H9 (cell line): ENCODE measurements at regions not wholly inside any gene's neighbourhood (a gene's known extent, or its start where the extent isn't known, plus 50 kb on each side); places are given as distances from the start of the nearest gene placed in this dataset.

Source experiments
- DNase-seq: peaks from one replicate; pipeline ENCODE4 v3.0.0-alpha.2; 2017
- H2AFZ ChIP-seq: one replicate; pipeline ENCODE4 v1.6.1; 2013; ENCODE audit warnings: mild to moderate bottlenecking, low read length, control low read depth, moderate library complexity
- H2AK5ac ChIP-seq: 2 replicates; pipeline ENCODE4 v1.6.1; 2013; ENCODE audit warnings: low read length, control low read depth, mixed read lengths; ENCODE audit not compliant: insufficient read length
- H2BK120ac ChIP-seq: one replicate; pipeline ENCODE4 v1.6.1; 2013; ENCODE audit warnings: low read depth, mild to moderate bottlenecking, low read length, control low read depth, inconsistent platforms; ENCODE audit not compliant: poor library complexity, severe bottlenecking
- H2BK12ac ChIP-seq: 2 replicates; pipeline ENCODE4 v1.6.1; 2013; ENCODE audit warnings: low read length, control low read depth, mixed read lengths, low read depth; ENCODE audit not compliant: insufficient read length
- H2BK15ac ChIP-seq: 2 replicates; pipeline ENCODE4 v1.6.1; 2013; ENCODE audit warnings: low read depth, low read length, control low read depth
- H2BK20ac ChIP-seq: one replicate; pipeline ENCODE4 v1.6.1; 2013; ENCODE audit warnings: low read depth, mild to moderate bottlenecking, low read length, control low read depth, inconsistent platforms; ENCODE audit not compliant: poor library complexity, severe bottlenecking
- H2BK5ac ChIP-seq: 2 replicates; pipeline ENCODE4 v1.6.1; 2013; ENCODE audit warnings: low read length, control low read depth, mixed read lengths; ENCODE audit not compliant: insufficient read length
- H3K14ac ChIP-seq: 2 replicates; pipeline ENCODE4 v1.6.1; 2013; ENCODE audit warnings: low read length, control low read depth; ENCODE audit not compliant: insufficient read depth
- H3K18ac ChIP-seq: 2 replicates; pipeline ENCODE4 v1.6.1; 2013; ENCODE audit warnings: low read depth, mild to moderate bottlenecking, mixed read lengths, low read length, control low read depth; ENCODE audit not compliant: insufficient read length
- H3K23ac ChIP-seq: 2 replicates; pipeline ENCODE4 v1.6.1; 2013; ENCODE audit warnings: low read length, control low read depth, mixed read lengths, low read depth; ENCODE audit not compliant: insufficient read length
- H3K23me2 ChIP-seq: 2 replicates; pipeline ENCODE4 v1.6.1; 2013; ENCODE audit warnings: low read depth, mild to moderate bottlenecking, mixed read lengths, low read length, control low read depth; ENCODE audit not compliant: insufficient read length, poor library complexity, severe bottlenecking
- H3K27ac ChIP-seq: 2 replicates; pipeline ENCODE4 v1.5.1; 2013; ENCODE audit warnings: low read length, control low read depth, mixed read lengths, low read depth; ENCODE audit not compliant: insufficient read length
- H3K27me3 ChIP-seq: 2 replicates; pipeline ENCODE4 v1.6.1; 2013; ENCODE audit warnings: low read length, control low read depth, inconsistent platforms; ENCODE audit not compliant: insufficient read depth
- H3K4ac ChIP-seq: 2 replicates; pipeline ENCODE4 v1.6.1; 2013; ENCODE audit warnings: low read depth, mild to moderate bottlenecking, control low read depth, inconsistent platforms, low read length, moderate library complexity
- H3K4me1 ChIP-seq: 2 replicates; pipeline ENCODE4 v1.6.1; 2013; ENCODE audit warnings: low read length, control low read depth, inconsistent platforms; ENCODE audit not compliant: insufficient read depth
- H3K4me2 ChIP-seq: 2 replicates; pipeline ENCODE4 v1.6.1; 2013; ENCODE audit warnings: low read length, control low read depth, mixed read lengths; ENCODE audit not compliant: insufficient read length, insufficient read depth
- H3K56ac ChIP-seq: 2 replicates; pipeline ENCODE4 v1.6.1; 2013; ENCODE audit warnings: low read depth, mild to moderate bottlenecking, mixed read lengths, low read length, control low read depth; ENCODE audit not compliant: insufficient read length
- H3K79me1 ChIP-seq: 2 replicates; pipeline ENCODE4 v1.6.1; 2013; ENCODE audit warnings: low read depth, mild to moderate bottlenecking, moderate library complexity, low read length, control low read depth, inconsistent platforms; ENCODE audit not compliant: insufficient read depth, poor library complexity, severe bottlenecking
- H3K79me2 ChIP-seq: 2 replicates; pipeline ENCODE4 v1.6.1; 2013; ENCODE audit warnings: low read length, control low read depth, inconsistent platforms; ENCODE audit not compliant: insufficient read depth
- H3K9ac ChIP-seq: 2 replicates; pipeline ENCODE4 v1.6.1; 2013; ENCODE audit warnings: low read length, control low read depth, mixed read lengths; ENCODE audit not compliant: insufficient read length; ENCODE audit errors: extremely low read depth
- H3K9me3 ChIP-seq: one replicate; pipeline ENCODE4 v1.6.1; 2013; ENCODE audit warnings: low read depth, low read length, inconsistent platforms; ENCODE audit not compliant: control insufficient read depth
- H3T11ph ChIP-seq: one replicate; pipeline ENCODE4 v1.6.1; 2013; ENCODE audit warnings: mild to moderate bottlenecking, low read length, control low read depth, inconsistent platforms
- H4K20me1 ChIP-seq: one replicate; pipeline ENCODE4 v1.6.1; 2013; ENCODE audit not compliant: control insufficient read depth, insufficient read length, insufficient read depth
- H4K5ac ChIP-seq: 2 replicates; pipeline ENCODE4 v1.6.1; 2013; ENCODE audit warnings: low read depth, mild to moderate bottlenecking, mixed read lengths, low read length, control low read depth; ENCODE audit not compliant: insufficient read length
- H4K8ac ChIP-seq: replicated peaks from 2 replicates; pipeline ENCODE4 v1.6.1; 2013; ENCODE audit warnings: low read length, control low read depth, mixed read lengths, low read depth; ENCODE audit not compliant: insufficient read length
- H4K91ac ChIP-seq: 2 replicates; pipeline ENCODE4 v1.6.1; 2013; ENCODE audit warnings: low read depth, mild to moderate bottlenecking, moderate library complexity, mixed read lengths, low read length, control low read depth; ENCODE audit not compliant: insufficient read length
- H3K27ac Mint-ChIP-seq, 3 experiments: 2 replicates in 2 of 3; 3 replicates in 1 of 3; pipeline ENCODE4 v1.8.0; 2020 to 2021; ENCODE audit warnings: mixed read lengths in 3 of 3, mild to moderate bottlenecking in 1 of 3, moderate library complexity in 1 of 3
- H3K27me3 Mint-ChIP-seq: 2 replicates; pipeline ENCODE4 v1.8.0; 2021; ENCODE audit warnings: low read depth, mild to moderate bottlenecking, moderate library complexity, mixed read lengths
- H3K36me3 Mint-ChIP-seq, 3 experiments: 2 replicates in 2 of 3; 3 replicates in 1 of 3; pipeline ENCODE4 v1.8.0; 2020 to 2021; ENCODE audit warnings: low read depth in 3 of 3, mixed read lengths in 3 of 3; ENCODE audit not compliant: insufficient read depth in 1 of 3
- H3K4me1 Mint-ChIP-seq, 2 experiments: 2 replicates each; pipeline ENCODE4 v1.8.0; 2020; ENCODE audit warnings: mixed read lengths in 2 of 2
- H3K4me3 Mint-ChIP-seq, 2 experiments: 2 replicates in 1 of 2; 3 replicates in 1 of 2; pipeline ENCODE4 v1.8.0; 2020 to 2021; ENCODE audit warnings: mild to moderate bottlenecking in 2 of 2, mixed read lengths in 2 of 2, moderate library complexity in 1 of 2
- H3K9me3 Mint-ChIP-seq, 2 experiments: 2 replicates in 1 of 2; 3 replicates in 1 of 2; pipeline ENCODE4 v1.8.0; 2020; ENCODE audit warnings: mild to moderate bottlenecking in 2 of 2, mixed read lengths in 2 of 2, moderate library complexity in 1 of 2
- CTCF ChIP-seq: fragments of 200-600 bp; sonication (generic); conservative IDR thresholded peaks from 3 replicates; pipeline ENCODE4 v1.8.0; 2021; ENCODE audit warnings: antibody characterized with exemption, mild to moderate bottlenecking

GRCh38 chr12:61138415-61138759, 1121.8 kb upstream of the USP15 start:
- Histone ChIP-seq H3K18ac (no peak overlapping the region), H3K56ac (no peak overlapping the region), H2BK5ac (no peak overlapping the region), H4K20me1 (no peaks in the 10 kb centered on the region), H3K23ac (no peak overlapping the region), H3K14ac (no peak overlapping the region), H3K4ac (no peak overlapping the region), H3K27me3 (no peaks in the 10 kb centered on the region), H2BK120ac (no peak overlapping the region), H3K79me2 (no peaks in the 10 kb centered on the region), H3K9me3 (no peaks in the 10 kb centered on the region), H4K8ac (no peak overlapping the region), H3K9ac (no peak overlapping the region), H3T11ph (no peak overlapping the region), H3K79me1 (no peaks in the 10 kb centered on the region), H3K23me2 (no peaks in the 10 kb centered on the region), H2BK20ac (no peak overlapping the region), H3K4me1 (no peaks in the 10 kb centered on the region), H2AK5ac (no peak overlapping the region), H2BK15ac (no peak overlapping the region), H4K5ac (no peak overlapping the region), H2BK12ac (no peak overlapping the region), H3K27ac (no peak overlapping the region), H2AFZ (no peak overlapping the region), H4K91ac (no peak overlapping the region), H3K4me2 (no peak overlapping the region)
- H3K27ac Mint-ChIP-seq: no peak overlapping the region
- H3K4me3 Mint-ChIP-seq: no peak overlapping the region
- no peaks in the 10 kb centered on the region for H3K27me3 Mint-ChIP-seq
- peaks cover 5 to 7% of the 10 kb centered on the region in 2 experiments; a peak in 3 of 5 replicates for H3K9me3 Mint-ChIP-seq
- no peaks in the 10 kb centered on the region for H3K4me1 Mint-ChIP-seq
- H3K36me3 Mint-ChIP-seq: no peaks in the 10 kb centered on the region
- DNase-seq: no peak
- TF ChIP-seq CTCF: no peak
